CD8-positive, alpha-beta memory T cell (primary cell): ENCODE measurements at regions not wholly inside any gene's neighbourhood (a gene's known extent, or its start where the extent isn't known, plus 50 kb on each side); places are given as distances from the start of the nearest gene placed in this dataset.

ENCODE experiments used
- CTCF ChIA-PET: fragments of 350-600 bp; sonication (Branson Sonifier 250); formaldehyde crosslinking; loops from one replicate; lab custom pipeline; 2021; ENCODE audit warnings: antibody characterized with exemption; lab: Charles Lee
- POLR2A ChIA-PET: fragments of 350-600 bp; sonication (Branson Sonifier 250); formaldehyde crosslinking; loops from one replicate; lab custom pipeline; 2021; ENCODE audit warnings: antibody characterized with exemption; lab: Charles Lee
- DNase-seq, 5 donors: peaks; one replicate each; pipeline versions ENCODE4 v3.0.0 to v3.0.0-alpha.2; 2020 to 2022; ENCODE audit warnings: mixed read lengths in 1 of 5
- H3K27ac ChIP-seq: one replicate; pipeline ENCODE4 v1.7.0; 2013; ENCODE audit warnings: low read depth, mild to moderate bottlenecking, low read length, moderate library complexity
- H3K27me3 ChIP-seq: 2 replicates; pipeline ENCODE4 v1.7.0; 2013; ENCODE audit warnings: low read length, mild to moderate bottlenecking; ENCODE audit not compliant: insufficient read depth, poor library complexity, severe bottlenecking
- H3K36me3 ChIP-seq: 2 replicates; pipeline ENCODE4 v1.7.0; 2013; ENCODE audit warnings: mild to moderate bottlenecking, low read length, moderate library complexity; ENCODE audit not compliant: insufficient read depth
- H3K4me1 ChIP-seq: 2 replicates; pipeline ENCODE4 v1.7.0; 2013; ENCODE audit warnings: mild to moderate bottlenecking, low read length, moderate library complexity; ENCODE audit not compliant: insufficient read depth
- H3K4me3 ChIP-seq: 2 replicates; pipeline ENCODE4 v1.7.0; 2013; ENCODE audit warnings: mild to moderate bottlenecking, low read length
- H3K9me3 ChIP-seq: 2 replicates; pipeline ENCODE4 v1.7.0; 2013; ENCODE audit warnings: mild to moderate bottlenecking, low read length
- H3K27ac Mint-ChIP-seq, 8 donors: one replicate each; pipeline ENCODE4 v1.8.0; 2020 to 2021; ENCODE audit warnings: mixed read lengths in 8 of 8, mild to moderate bottlenecking in 6 of 8, inconsistent platforms in 3 of 8, moderate library complexity in 3 of 8
- H3K27me3 Mint-ChIP-seq, 2 donors: one replicate each; pipeline ENCODE4 v1.8.0; 2020 to 2021; ENCODE audit warnings: mixed read lengths in 2 of 2, mild to moderate bottlenecking in 1 of 2, moderate library complexity in 1 of 2
- H3K36me3 Mint-ChIP-seq, 3 donors: one replicate each; pipeline ENCODE4 v1.8.0; 2020 to 2021; ENCODE audit warnings: mixed read lengths in 3 of 3, inconsistent platforms in 1 of 3, mild to moderate bottlenecking in 1 of 3
- H3K4me1 Mint-ChIP-seq, 3 donors: one replicate each; pipeline ENCODE4 v1.8.0; 2020 to 2021; ENCODE audit warnings: mixed read lengths in 3 of 3, inconsistent platforms in 1 of 3, mild to moderate bottlenecking in 1 of 3
- H3K4me3 Mint-ChIP-seq, 7 donors: one replicate each; pipeline ENCODE4 v1.8.0; 2020 to 2021; ENCODE audit warnings: mixed read lengths in 7 of 7, mild to moderate bottlenecking in 6 of 7, moderate library complexity in 4 of 7, inconsistent platforms in 2 of 7
- H3K9me3 Mint-ChIP-seq, 5 donors: one replicate each; pipeline ENCODE4 v1.8.0; 2020 to 2022; ENCODE audit warnings: mixed read lengths in 5 of 5, mild to moderate bottlenecking in 3 of 5, moderate library complexity in 2 of 5, inconsistent platforms in 1 of 5

DNA sequence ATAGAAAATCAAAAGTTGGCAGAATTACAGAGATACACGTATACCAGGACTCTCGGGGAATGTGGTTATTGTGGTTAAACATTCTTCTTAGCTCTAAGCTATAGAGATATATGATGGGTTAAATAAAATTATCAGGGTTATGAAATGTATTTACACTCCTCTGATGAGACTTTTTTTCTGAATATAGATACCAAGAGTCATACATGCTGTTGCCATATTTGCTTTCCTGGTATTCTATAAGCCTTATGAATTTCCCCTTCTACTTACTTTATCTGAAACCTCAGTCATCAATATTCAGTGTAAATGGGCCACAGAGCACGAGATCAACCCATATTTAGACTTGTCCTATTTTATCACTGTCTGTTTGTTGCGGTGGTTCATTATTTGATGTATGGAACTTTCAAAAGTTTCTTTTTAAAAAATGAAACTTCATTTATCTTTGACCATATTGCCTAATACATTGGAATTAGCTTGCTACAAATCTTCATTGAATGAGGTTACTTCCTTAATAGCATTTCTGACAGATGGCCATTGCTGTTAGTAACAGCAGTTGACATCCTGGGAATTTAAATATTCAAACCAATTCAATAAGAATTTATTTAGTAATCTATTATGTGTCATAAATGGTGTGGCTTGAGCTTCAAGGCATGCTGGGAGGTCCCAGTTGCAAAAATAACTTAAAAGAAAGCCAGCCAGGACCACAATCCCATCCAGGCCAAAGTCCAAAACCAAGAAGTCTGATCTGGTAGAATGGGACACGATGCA, 393.5 kb downstream of the PCNX1 start:
- no peaks in the 10 kb centered on the region for H3K27me3 Mint-ChIP-seq
- H3K4me3 Mint-ChIP-seq = no peak overlapping the region
- Histone ChIP-seq H3K27ac (no peak overlapping the region), H3K27me3 (no peaks in the 10 kb centered on the region), H3K36me3 (no peaks in the 10 kb centered on the region), H3K4me1 (no peaks in the 10 kb centered on the region), H3K9me3 (peaks cover 9% of the 10 kb centered on the region), H3K4me3 (no peak overlapping the region)
- H3K36me3 Mint-ChIP-seq = peaks cover 0 to 21% (median 5%) of the 10 kb centered on the region in 3 donors
- ChIA-PET CTCF (no interaction called here), POLR2A (no interaction called here)
- DNase-seq = no peak
- no peak overlapping the region for H3K27ac Mint-ChIP-seq
- H3K9me3 Mint-ChIP-seq = peaks cover 7 to 11% (median 10%) of the 10 kb centered on the region in 5 donors
- peaks cover 5 to 6% (median 6%) of the 10 kb centered on the region in 3 donors for H3K4me1 Mint-ChIP-seq

DNA sequence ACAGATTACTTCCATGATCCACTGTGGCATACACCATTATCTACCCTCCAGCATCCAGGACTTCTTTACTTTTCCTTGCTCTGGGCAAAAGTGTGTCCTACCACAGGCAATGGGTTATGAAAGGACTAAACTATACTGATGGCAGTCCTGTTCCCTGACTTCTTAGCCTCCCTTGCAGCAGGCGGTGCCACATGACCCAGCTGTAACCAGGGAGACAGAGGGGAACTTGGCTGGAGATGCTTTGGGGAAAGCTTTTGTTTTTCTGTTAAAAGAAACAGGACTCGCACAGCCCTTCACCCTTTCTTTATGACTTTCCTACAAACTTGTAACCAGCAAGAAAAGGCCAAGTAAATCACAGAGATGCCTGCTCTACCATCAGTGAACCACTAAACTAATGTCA, 394.4 kb downstream of the PCNX1 start:
- no peak overlapping the region for H3K27ac ChIP-seq
- H3K4me3 Mint-ChIP-seq = no peak overlapping the region
- POLR2A ChIA-PET = no interaction called here
- CTCF ChIA-PET = no interaction called here
- no peak overlapping the region for H3K4me3 ChIP-seq
- peaks cover 9% of the 10 kb centered on the region for H3K9me3 ChIP-seq
- no peaks in the 10 kb centered on the region for H3K36me3 ChIP-seq
- H3K9me3 Mint-ChIP-seq = peaks cover 7 to 12% (median 10%) of the 10 kb centered on the region in 5 donors
- no peaks in the 10 kb centered on the region for H3K4me1 ChIP-seq
- no peak for DNase-seq
- peaks cover 0 to under 1% of the 10 kb centered on the region in 2 donors for H3K27me3 Mint-ChIP-seq
- no peaks in the 10 kb centered on the region for H3K27me3 ChIP-seq
- H3K4me1 Mint-ChIP-seq = peaks cover 5 to 6% (median 6%) of the 10 kb centered on the region in 3 donors
- peaks cover 0 to 20% (median 6%) of the 10 kb centered on the region in 3 donors for H3K36me3 Mint-ChIP-seq
- H3K27ac Mint-ChIP-seq = no peak overlapping the region

DNA sequence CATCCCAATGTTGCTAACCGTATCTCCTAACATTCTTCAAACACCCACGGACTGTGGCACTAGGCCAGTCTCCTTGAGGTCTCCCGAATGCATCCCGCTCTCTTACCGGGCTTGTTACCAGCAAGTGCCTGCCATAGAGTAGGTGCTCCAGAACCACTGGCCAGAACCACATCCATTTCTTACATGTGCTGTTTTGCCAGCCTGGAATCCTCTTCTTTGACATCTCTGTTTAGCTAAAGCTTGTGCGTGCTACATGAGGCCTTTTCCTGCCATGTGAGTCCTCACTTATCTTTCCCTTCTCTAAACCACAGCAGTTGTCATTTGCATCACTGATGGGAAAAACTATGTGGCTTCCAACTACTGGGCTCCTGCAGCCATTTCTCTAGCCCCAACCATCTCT, 397.4 kb downstream of the PCNX1 start:
- Histone ChIP-seq H3K27ac (no peak overlapping the region), H3K9me3 (peaks cover 9% of the 10 kb centered on the region), H3K36me3 (no peaks in the 10 kb centered on the region), H3K4me1 (no peaks in the 10 kb centered on the region), H3K4me3 (no peak overlapping the region), H3K27me3 (no peaks in the 10 kb centered on the region)
- DNase-seq = no peak
- peaks cover 7 to 12% (median 10%) of the 10 kb centered on the region in 5 donors for H3K9me3 Mint-ChIP-seq
- peaks cover 5 to 6% (median 6%) of the 10 kb centered on the region in 3 donors for H3K4me1 Mint-ChIP-seq
- no peak overlapping the region for H3K4me3 Mint-ChIP-seq
- CTCF ChIA-PET = no interaction called here
- POLR2A ChIA-PET = no interaction called here
- H3K27me3 Mint-ChIP-seq = peaks cover 0 to 25% of the 10 kb centered on the region in 2 donors
- H3K36me3 Mint-ChIP-seq = peaks cover 0 to 20% (median 7%) of the 10 kb centered on the region in 3 donors
- H3K27ac Mint-ChIP-seq = no peak overlapping the region

DNA sequence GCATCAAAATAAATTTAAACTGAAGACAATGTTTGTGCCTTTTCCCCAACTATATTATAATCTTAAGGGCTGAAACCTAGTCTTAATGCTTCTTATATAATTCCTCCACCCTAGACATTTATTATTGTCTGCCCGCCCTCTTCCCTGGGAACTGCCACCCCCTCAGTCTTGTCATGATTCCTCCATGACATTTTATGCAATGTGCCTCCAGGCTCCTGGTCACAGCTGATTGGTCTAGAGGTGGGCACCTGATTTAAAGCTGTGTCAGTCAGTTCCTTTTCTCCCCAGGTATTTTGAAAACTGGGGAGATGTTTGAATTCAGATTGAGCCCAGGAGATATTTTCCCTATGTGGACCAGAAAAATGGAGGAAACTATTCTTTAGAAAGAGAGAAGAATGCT, 401.4 kb downstream of the PCNX1 start:
- Histone ChIP-seq H3K9me3 (peaks cover 9% of the 10 kb centered on the region), H3K4me3 (no peak overlapping the region), H3K36me3 (no peaks in the 10 kb centered on the region), H3K27me3 (no peaks in the 10 kb centered on the region), H3K4me1 (no peaks in the 10 kb centered on the region), H3K27ac (no peak overlapping the region)
- peaks cover 5 to 37% of the 10 kb centered on the region in 2 donors for H3K27me3 Mint-ChIP-seq
- no peak overlapping the region for H3K4me3 Mint-ChIP-seq
- H3K36me3 Mint-ChIP-seq = peaks cover 0 to 23% (median 7%) of the 10 kb centered on the region in 3 donors
- no peak overlapping the region for H3K27ac Mint-ChIP-seq
- ChIA-PET CTCF (no interaction called here), POLR2A (no interaction called here)
- peaks cover 8 to 12% (median 9%) of the 10 kb centered on the region in 5 donors for H3K9me3 Mint-ChIP-seq
- no peak for DNase-seq
- H3K4me1 Mint-ChIP-seq = no peaks in the 10 kb centered on the region

DNA sequence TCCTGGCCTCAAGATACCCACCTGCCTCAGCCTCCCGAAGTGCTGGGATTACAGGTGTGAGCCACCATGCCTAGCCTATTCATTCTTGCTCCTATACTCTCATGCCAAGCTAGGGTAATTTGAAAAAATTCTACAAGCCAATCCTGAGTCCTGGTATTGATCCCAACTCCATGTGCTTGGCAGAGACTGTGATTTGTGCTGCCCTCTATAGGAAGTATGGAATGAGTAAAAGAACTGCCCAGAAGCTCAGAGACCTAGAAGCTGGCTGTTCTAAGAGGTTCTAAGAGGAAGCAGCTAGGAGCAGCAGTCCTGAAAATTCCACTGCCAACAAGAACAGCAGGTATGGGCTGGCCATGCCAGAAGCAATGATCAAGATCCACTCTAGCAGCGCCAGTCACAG, 402.5 kb downstream of the PCNX1 start:
- no peak overlapping the region for H3K27ac ChIP-seq
- peaks cover 0 to 21% (median 5%) of the 10 kb centered on the region in 3 donors for H3K36me3 Mint-ChIP-seq
- H3K9me3 Mint-ChIP-seq = peaks cover 5 to 9% (median 8%) of the 10 kb centered on the region in 5 donors
- ChIA-PET CTCF (no interaction called here), POLR2A (no interaction called here)
- DNase-seq = no peak
- H3K27ac Mint-ChIP-seq = no peak overlapping the region
- no peaks in the 10 kb centered on the region for H3K4me1 ChIP-seq
- no peak overlapping the region for H3K4me3 ChIP-seq
- no peaks in the 10 kb centered on the region for H3K36me3 ChIP-seq
- no peaks in the 10 kb centered on the region for H3K27me3 ChIP-seq
- H3K4me3 Mint-ChIP-seq = peak overlapping the region in 1 of 7 donors; percentile 1
- H3K4me1 Mint-ChIP-seq = no peaks in the 10 kb centered on the region
- peaks cover 6% of the 10 kb centered on the region for H3K9me3 ChIP-seq
- H3K27me3 Mint-ChIP-seq = peaks cover 5 to 37% of the 10 kb centered on the region in 2 donors

DNA sequence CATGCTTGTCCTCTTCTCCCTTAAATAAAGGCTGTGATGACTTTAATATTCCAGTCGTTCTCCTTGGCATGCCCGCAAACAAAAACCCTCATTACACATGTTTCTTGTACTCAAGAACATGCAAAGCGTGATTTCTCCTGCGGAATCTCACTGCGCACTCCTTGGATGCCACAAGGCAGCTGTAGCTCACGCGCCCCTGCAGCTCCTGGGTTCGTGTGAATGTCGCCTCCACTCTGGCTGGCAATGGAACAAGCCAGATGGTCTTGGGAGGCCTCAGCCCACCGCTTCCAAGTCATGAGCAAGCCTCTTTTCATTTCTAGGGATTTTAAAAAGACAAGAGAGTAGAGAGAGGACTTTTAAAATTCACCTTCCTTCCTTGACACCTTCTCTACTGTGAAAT, 403.8 kb downstream of the PCNX1 start:
- no peaks in the 10 kb centered on the region for H3K27me3 ChIP-seq
- no peak overlapping the region for H3K4me3 Mint-ChIP-seq
- H3K4me1 Mint-ChIP-seq = no peaks in the 10 kb centered on the region
- ChIA-PET POLR2A (no interaction called here), CTCF (no interaction called here)
- H3K4me3 ChIP-seq = no peak overlapping the region
- no peaks in the 10 kb centered on the region for H3K4me1 ChIP-seq
- H3K36me3 ChIP-seq = no peaks in the 10 kb centered on the region
- H3K36me3 Mint-ChIP-seq = peaks cover 0 to 8% (median 2%) of the 10 kb centered on the region in 3 donors
- no peak overlapping the region for H3K27ac Mint-ChIP-seq
- H3K9me3 Mint-ChIP-seq = peaks cover 0 to 2% (median 0%) of the 10 kb centered on the region in 5 donors
- peaks cover 7 to 37% of the 10 kb centered on the region in 2 donors for H3K27me3 Mint-ChIP-seq
- no peak for DNase-seq
- no peaks in the 10 kb centered on the region for H3K9me3 ChIP-seq
- no peak overlapping the region for H3K27ac ChIP-seq

DNA sequence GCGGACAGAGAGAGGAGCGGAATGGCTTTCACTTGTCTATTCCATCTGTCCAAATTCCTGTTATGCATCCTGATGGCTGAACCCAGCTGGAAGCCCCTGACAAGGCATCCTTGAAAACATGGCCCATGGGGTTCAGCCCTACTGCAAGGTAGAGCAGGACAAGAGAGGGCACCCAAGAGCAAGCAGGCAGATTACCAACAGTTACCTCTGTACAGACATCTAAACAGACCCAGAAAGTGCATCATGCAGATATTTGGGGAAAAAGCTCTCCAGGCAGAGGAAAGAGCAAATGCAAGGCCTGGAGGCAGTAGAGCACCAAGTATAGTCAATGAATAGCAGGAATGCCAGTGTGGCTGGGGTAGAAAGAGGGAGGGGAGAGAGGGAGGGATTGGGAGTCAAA, 407.5 kb downstream of the PCNX1 start:
- no peak for DNase-seq
- Mint-ChIP-seq H3K27me3 (peaks cover 7 to 12% of the 10 kb centered on the region in 2 donors), H3K9me3 (peaks cover 0 to 2% (median 0%) of the 10 kb centered on the region in 5 donors), H3K36me3 (peaks cover 0 to 8% (median 0%) of the 10 kb centered on the region in 3 donors), H3K27ac (peak overlapping the region in 2 of 8 donors; percentile 2 to 17), H3K4me3 (no peak overlapping the region), H3K4me1 (peaks cover 4 to 6% (median 5%) of the 10 kb centered on the region in 3 donors)
- H3K4me1 ChIP-seq = peaks cover 4% of the 10 kb centered on the region
- H3K27me3 ChIP-seq = no peaks in the 10 kb centered on the region
- H3K36me3 ChIP-seq = no peaks in the 10 kb centered on the region
- POLR2A ChIA-PET = no interaction called here
- H3K4me3 ChIP-seq = no peak overlapping the region
- no peak overlapping the region for H3K27ac ChIP-seq
- H3K9me3 ChIP-seq = no peaks in the 10 kb centered on the region
- CTCF ChIA-PET = no interaction called here

DNA sequence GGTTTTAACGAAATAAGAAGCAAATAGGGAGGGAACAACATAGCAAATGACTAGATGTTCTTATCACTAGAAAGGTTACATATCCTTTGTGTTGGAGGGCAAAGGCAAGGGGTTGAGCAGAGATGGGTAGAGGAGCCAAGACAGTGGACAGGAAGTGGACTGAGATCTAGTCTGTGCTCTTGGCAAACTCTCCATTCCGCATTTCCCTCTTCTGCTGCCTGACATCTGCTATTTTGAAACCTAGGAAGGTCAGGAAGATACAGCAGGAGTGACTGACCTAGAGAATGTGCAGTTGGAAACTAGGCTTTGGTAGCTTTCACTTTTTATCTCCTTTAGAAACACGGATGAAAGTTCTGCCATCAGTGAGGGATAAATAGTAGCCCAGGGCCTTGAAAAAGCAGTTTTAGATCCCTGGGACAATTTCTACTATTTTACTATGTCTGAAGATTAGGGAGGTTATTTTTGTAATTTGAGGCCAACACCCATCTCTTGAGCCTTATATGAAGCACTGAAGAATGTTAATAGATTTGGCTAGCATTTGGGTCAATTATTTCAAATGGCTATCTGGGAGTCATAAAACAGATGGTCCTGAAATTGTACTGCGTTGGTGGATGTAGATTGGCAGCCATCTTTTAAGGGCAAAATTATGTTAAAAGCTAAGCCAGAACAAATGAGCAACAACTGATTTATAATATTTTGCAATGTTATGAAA, 410.3 kb downstream of the PCNX1 start:
- H3K4me3 ChIP-seq = no peak overlapping the region
- no peaks in the 10 kb centered on the region for H3K9me3 ChIP-seq
- CTCF ChIA-PET = no interaction called here
- POLR2A ChIA-PET = no interaction called here
- DNase-seq = no peak
- H3K36me3 ChIP-seq = no peaks in the 10 kb centered on the region
- H3K27me3 Mint-ChIP-seq = peaks cover under 1 to 6% of the 10 kb centered on the region in 2 donors
- peak overlapping the region in 4 of 8 donors; percentile 10 to 60 (median 55) for H3K27ac Mint-ChIP-seq
- H3K36me3 Mint-ChIP-seq = peaks cover 0 to 8% (median 8%) of the 10 kb centered on the region in 3 donors
- H3K9me3 Mint-ChIP-seq = peaks cover 0 to 4% (median 0%) of the 10 kb centered on the region in 5 donors
- peaks cover 18 to 23% (median 21%) of the 10 kb centered on the region in 3 donors for H3K4me1 Mint-ChIP-seq
- no peak overlapping the region for H3K27ac ChIP-seq
- peak overlapping the region in 1 of 7 donors; percentile 13 for H3K4me3 Mint-ChIP-seq
- no peaks in the 10 kb centered on the region for H3K27me3 ChIP-seq
- H3K4me1 ChIP-seq = peaks cover 16% of the 10 kb centered on the region
